PFSK-1 (cell line): ENCODE measurements at regions not wholly inside any gene's neighbourhood (a gene's known extent, or its start where the extent isn't known, plus 50 kb on each side); places are given as distances from the start of the nearest gene placed in this dataset.

Experiments
- FOXP2 ChIP-seq: optimal IDR thresholded peaks from 2 replicates; pipeline ENCODE3; 2011; ENCODE audit warnings: borderline replicate concordance, control low read depth, inconsistent platforms; ENCODE audit not compliant: insufficient read depth; ENCODE audit errors: extremely low read length, extremely low read depth
- POLR2AphosphoS5 ChIP-seq: IDR thresholded peaks from 2 replicates; pipeline ENCODE4 v1.6.1; 2012; ENCODE audit warnings: low read depth, mild to moderate bottlenecking, control low read depth, low read length, moderate library complexity
- REST ChIP-seq, 2 experiments: IDR thresholded peaks; 2 replicates each; pipeline versions ENCODE4 v1.6.1 to v1.8.0; 2011 to 2012; ENCODE audit warnings: low read depth in 2 of 2, low read length in 2 of 2, control low read depth in 1 of 2, inconsistent platforms in 1 of 2, mild to moderate bottlenecking in 1 of 2, moderate library complexity in 1 of 2; ENCODE audit not compliant: insufficient read depth in 1 of 2
- SIN3A ChIP-seq: IDR thresholded peaks from 2 replicates; pipeline ENCODE4 v1.6.1; 2012; ENCODE audit warnings: mild to moderate bottlenecking, low read length, moderate library complexity, borderline replicate concordance; ENCODE audit not compliant: insufficient read depth
- TAF1 ChIP-seq: IDR thresholded peaks from 2 replicates; pipeline ENCODE4 v1.6.1; 2012; ENCODE audit warnings: low read length, control low read depth, borderline replicate concordance; ENCODE audit not compliant: insufficient read depth

- TF ChIP-seq TAF1, result no peak
- no peak for TF ChIP-seq REST (IDR thresholded peaks at IDR 0.05; ENCODE audit: insufficient read depth in 1 of 2, low read depth in 2 of 2, low read length in 2 of 2)
- TF ChIP-seq SIN3A, result no peak
- no peak for TF ChIP-seq POLR2AphosphoS5
- no peak for TF ChIP-seq FOXP2
These were observed 414.1 kb upstream of the CLINT1 start for GRCh38 chr5:158273035-158273434.
